ENCODE measurements at regions not wholly inside any gene's neighbourhood (a gene's known extent, or its start where the extent isn't known, plus 50 kb on each side); places are given as distances from the start of the nearest gene placed in this dataset.

- TF ChIP-seq CTCF (IDR thresholded peaks at IDR 0.05 in 4 of 5, conservative IDR thresholded peaks at IDR 0.05 in 1 of 5): no peak
- no peak for TF ChIP-seq POLR2A (IDR thresholded peaks at IDR 0.05)
Measured at GRCh38 chr11:116188350-116188749, 584.4 kb downstream of the BUD13 start.

Measured in gastrocnemius medialis (tissue), 4 donors.